K562 (cell line): ENCODE measurements at regions not wholly inside any gene's neighbourhood (a gene's known extent, or its start where the extent isn't known, plus 50 kb on each side); places are given as distances from the start of the nearest gene placed in this dataset.

ENCODE experiments used
- ATAC-seq: fragments of 200-7000 bp; cut with Tn5 transposase; 3 replicates; pipeline ENCODE4 v1.9.1; 2020; ENCODE audit warnings: moderate library complexity
- BruUV-seq: library from RNA; stranded (reverse); fragments of 400-500 nt; replicated peaks from 2 replicates; lab custom pipeline; 2021; lab: Mats Ljungman, UMichigan
- CTCF ChIA-PET: fragments of 300-600 bp; formaldehyde crosslinking; extraction: SDS; loops from one replicate; lab custom pipeline; 2021; ENCODE audit warnings: low intra/inter-chr PET ratio; lab: Yijun Ruan, JAX
- POLR2A ChIA-PET: fragments of 300-600, 350-650 bp; sonication (Branson Sonifier 250); formaldehyde crosslinking; extraction: SDS; loops from one replicate; lab custom pipeline; 2021; ENCODE audit warnings: antibody characterized with exemption, inconsistent platforms; lab: Yijun Ruan, JAX
- DNase-seq, 4 experiments: peaks; one replicate each; pipeline versions ENCODE4 v3.0.0 to v3.0.0-alpha.2; 2011 to 2018; ENCODE audit warnings: low spot score in 3 of 4, mixed read lengths in 3 of 4; ENCODE audit errors: extremely low read depth in 1 of 4
- FAIRE-seq: peaks from 2 replicates; lab custom pipeline; 2011; peaks lifted over from hg19 to GRCh38; lab: Jason Lieb, UNC
- H2AFZ ChIP-seq: 2 replicates; pipeline ENCODE4 v1.6.0; 2011; ENCODE audit warnings: low read depth, low read length, control low read depth, inconsistent platforms
- H3K27ac ChIP-seq: fragments of 200-600 bp; 3 replicates; pipeline ENCODE4 v1.8.0; 2011; ENCODE audit warnings: low read depth, mild to moderate bottlenecking, control low read depth, inconsistent platforms, low read length, moderate library complexity, mixed read lengths; ENCODE audit errors: extremely low read depth
- H3K27me3 ChIP-seq, 2 experiments: fragments of 300-600 bp in 1 of 2; 2 replicates in 1 of 2; 3 replicates in 1 of 2; pipeline versions ENCODE4 v1.6.0 to v1.8.0; 2011; ENCODE audit warnings: inconsistent platforms in 2 of 2, low read length in 2 of 2, mild to moderate bottlenecking in 1 of 2, mixed read lengths in 1 of 2, moderate library complexity in 1 of 2; ENCODE audit not compliant: control insufficient read depth in 2 of 2, insufficient read depth in 2 of 2
- H3K36me3 ChIP-seq: fragments of 300-600 bp; 3 replicates; pipeline ENCODE4 v1.8.0; 2011; ENCODE audit warnings: mild to moderate bottlenecking, low read length, inconsistent platforms; ENCODE audit not compliant: control insufficient read depth, insufficient read depth
- H3K4me1 ChIP-seq, 2 experiments: fragments of 200-600 bp in 1 of 2; replicated peaks in 1 of 2; 2 replicates in 1 of 2; 3 replicates in 1 of 2; pipeline versions ENCODE4 v1.5.1 to v1.8.0; 2011; ENCODE audit warnings: inconsistent platforms in 2 of 2, low read length in 2 of 2, mild to moderate bottlenecking in 1 of 2, mixed read lengths in 1 of 2, moderate library complexity in 1 of 2; ENCODE audit not compliant: control insufficient read depth in 2 of 2, insufficient read depth in 2 of 2
- H3K4me2 ChIP-seq: 2 replicates; pipeline ENCODE4 v1.6.1; 2011; ENCODE audit warnings: low read length, control low read depth, inconsistent platforms, mixed read lengths; ENCODE audit not compliant: insufficient read depth
- H3K4me3 ChIP-seq: fragments of 200-600 bp; sonication (generic), shearing (Covaris generic); 2 replicates; pipeline ENCODE4 v1.5.1; 2016; ENCODE audit warnings: control low read depth, inconsistent platforms
- H3K79me2 ChIP-seq: fragments of 200-600 bp; 3 replicates; pipeline ENCODE4 v1.8.0; 2011; ENCODE audit warnings: low read length, inconsistent platforms; ENCODE audit not compliant: control insufficient read depth, insufficient read depth
- H3K9ac ChIP-seq, 2 experiments: 2 replicates each; pipeline versions ENCODE4 v1.6.0 to v1.6.1; 2011; ENCODE audit warnings: low read depth in 2 of 2, low read length in 2 of 2, control low read depth in 1 of 2, inconsistent platforms in 1 of 2, mild to moderate bottlenecking in 1 of 2, mixed read lengths in 1 of 2; ENCODE audit not compliant: insufficient read depth in 1 of 2
- H3K9me1 ChIP-seq: one replicate; pipeline ENCODE4 v1.6.0; 2011; ENCODE audit warnings: inconsistent platforms, mild to moderate bottlenecking, low read length, moderate library complexity; ENCODE audit not compliant: control insufficient read depth, insufficient read depth
- H3K9me3 ChIP-seq: replicated peaks from 2 replicates; pipeline ENCODE4 v1.5.1; 2011; ENCODE audit warnings: low read depth, low read length, inconsistent platforms; ENCODE audit not compliant: control insufficient read depth, insufficient read depth
- H4K20me1 ChIP-seq: replicated peaks from 2 replicates; pipeline ENCODE4 v1.6.1; 2011; ENCODE audit warnings: low read length, inconsistent platforms, mixed read lengths; ENCODE audit not compliant: control insufficient read depth, insufficient read depth
- CBFA2T3 ChIP-seq: fragments of 450-650 bp; IDR thresholded peaks from 2 replicates; pipeline ENCODE4 v1.6.1; 2017
- CBX1 ChIP-seq: sonication (generic); IDR thresholded peaks from 2 replicates; pipeline ENCODE4 v1.6.1; 2016; ENCODE audit warnings: antibody characterized with exemption, low read depth, mild to moderate bottlenecking
- MED1 ChIP-seq: sonication (generic); formaldehyde crosslinking; IDR thresholded peaks from 2 replicates; pipeline ENCODE4 v1.8.1; 2023; ENCODE audit warnings: missing genetic modification reagents, borderline replicate concordance
- NELFE ChIP-seq: IDR thresholded peaks from 2 replicates; pipeline ENCODE4 v1.6.1; 2011; ENCODE audit warnings: mild to moderate bottlenecking; ENCODE audit not compliant: insufficient read depth, insufficient read length
- RFX7 ChIP-seq: fragments of 250-450 bp; sonication (Bioruptor Pico); IDR thresholded peaks from 2 replicates; pipeline ENCODE4 v1.5.1; 2021; ENCODE audit warnings: mild to moderate bottlenecking
- ZBTB43 ChIP-seq: sonication (generic); formaldehyde crosslinking; IDR thresholded peaks from 2 replicates; pipeline ENCODE4 v1.8.0; 2023; ENCODE audit warnings: mild to moderate bottlenecking, missing genetic modification reagents
- ZKSCAN1 ChIP-seq: fragments of 150-350 bp; IDR thresholded peaks from 2 replicates; pipeline ENCODE4 v1.6.1; 2016; ENCODE audit warnings: low read depth, low read length
- ZNF140 ChIP-seq: fragments of 250-450 bp; sonication (Bioruptor Pico); IDR thresholded peaks from 2 replicates; pipeline ENCODE4 v1.8.0; 2021; ENCODE audit warnings: moderate library complexity, mild to moderate bottlenecking, inconsistent platforms
- ZNF561 ChIP-seq: fragments of 450-650 bp; formaldehyde crosslinking; conservative IDR thresholded peaks from 2 replicates; pipeline ENCODE4 v1.4.0; 2020; ENCODE audit warnings: mild to moderate bottlenecking, moderate library complexity
- WGBS: fragments of 100-300 bp; shearing (Covaris generic); methylation state at CpG from one replicate; pipeline ENCODE4 v1.1.6; 2016; ENCODE audit warnings: low coverage, mixed read lengths; ENCODE audit not compliant: insufficient coverage; ENCODE audit errors: missing lambda C conversion rate; 5-methylcytosine and 5-hydroxymethylcytosine counted together
- in situ Hi-C: fragments of 300-500 bp; cut with MboI; formaldehyde crosslinking; loops from 4 replicates; pipeline ENCODE4 v1.15.0; 2018; ENCODE audit warnings: inconsistent platforms, mixed read lengths
- intact Hi-C: fragments of 100-400 bp; cut with micrococcal nuclease; formaldehyde crosslinking; loops from 2 replicates; pipeline ENCODE4 v1.14.2; 2022

DNA sequence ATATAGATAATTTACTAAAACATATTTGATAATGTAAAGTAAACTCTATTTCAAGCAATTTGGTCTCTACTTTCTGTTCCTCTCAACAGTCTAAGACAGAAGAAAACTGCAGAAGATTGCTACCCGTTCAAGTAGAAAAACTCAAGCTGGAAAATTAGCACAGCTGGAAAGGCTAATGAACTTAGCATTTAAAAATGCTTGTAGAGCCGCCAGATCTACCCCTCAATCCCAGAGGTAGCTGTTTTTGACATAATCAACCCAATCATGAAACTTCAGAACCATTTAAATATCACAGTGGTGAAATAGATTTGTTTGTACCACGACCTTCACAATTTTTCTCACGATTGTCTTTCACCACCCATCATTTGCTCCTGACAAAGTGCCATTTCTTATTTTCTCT lies 479.5 kb downstream of the SPRY1 start (continued):
- TF ChIP-seq NELFE (no peak), ZNF561 (CRISPR knock-in tag) (no peak), RFX7 (no peak), MED1 (CRISPR knock-in tag) (no peak)

DNA sequence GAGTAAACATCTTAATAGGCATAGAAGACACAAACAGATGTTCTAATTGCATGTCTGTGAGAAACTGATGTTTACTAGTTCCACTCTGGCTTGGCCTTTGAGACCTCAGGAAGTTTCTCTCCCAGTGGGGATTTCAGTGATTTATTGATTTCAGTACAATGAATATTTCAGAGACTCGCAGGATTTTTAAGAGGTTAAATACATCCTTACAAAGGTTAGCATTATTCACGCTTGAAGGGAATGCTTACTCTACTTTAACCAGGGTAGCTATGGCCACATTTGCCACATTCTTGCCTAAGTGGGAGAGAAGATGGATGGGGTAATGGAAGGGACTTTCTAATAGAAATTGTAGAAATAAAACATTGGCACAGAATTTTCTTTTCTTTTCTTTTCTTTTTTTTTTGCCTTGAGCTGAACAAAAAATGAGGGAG lies 480.1 kb downstream of the SPRY1 start:
- H3K9ac ChIP-seq = no peak overlapping the region
- ChIA-PET CTCF (no interaction called here), POLR2A (no interaction called here)
- no peak for FAIRE-seq
- H3K4me1 ChIP-seq = no peaks in the 10 kb centered on the region
- in situ Hi-C loops = no loop called here
- H3K27me3 ChIP-seq = no peaks in the 10 kb centered on the region
- 0% methylated on average over 2 of the region's 2 CpGs for WGBS
- ATAC-seq = no peak
- intact Hi-C loops = no loop called here
- no peak for DNase-seq
- no peaks in the 10 kb centered on the region for H3K9me3 ChIP-seq
- no TSS peak for BruUV-seq
- H2AFZ ChIP-seq = no peak overlapping the region
- no peaks in the 10 kb centered on the region for H3K9me1 ChIP-seq
- no peaks in the 10 kb centered on the region for H4K20me1 ChIP-seq
- H3K4me2 ChIP-seq = no peak overlapping the region
- H3K36me3 ChIP-seq = no peaks in the 10 kb centered on the region
- no peak overlapping the region for H3K27ac ChIP-seq
- no peak overlapping the region for H3K4me3 ChIP-seq
- no peak for TF ChIP-seq ZKSCAN1
- TF ChIP-seq CBX1 = no peak
- TF ChIP-seq ZBTB43 = no peak
- no peak for TF ChIP-seq CBFA2T3
- no peak for TF ChIP-seq ZNF140 (CRISPR knock-in tag)
- no peaks in the 10 kb centered on the region for H3K79me2 ChIP-seq
